OCI-LY3 (cell line): ENCODE measurements at regions not wholly inside any gene's neighbourhood (a gene's known extent, or its start where the extent isn't known, plus 50 kb on each side); places are given as distances from the start of the nearest gene placed in this dataset.

Source experiments
- H2AFZ ChIP-seq: fragments of 200-600, 300-600 bp; shearing (Covaris generic); 2 replicates; pipeline ENCODE4 v1.6.0; 2014; ENCODE audit warnings: antibody characterized with exemption, low read depth, low read length
- H3K27ac ChIP-seq: fragments of 200-600, 300-600 bp; sonication (generic); 2 replicates; pipeline ENCODE4 v1.5.1; 2014; ENCODE audit warnings: mild to moderate bottlenecking, low read length, moderate library complexity, mixed read lengths
- H3K27me3 ChIP-seq: fragments of 200-600, 300-600 bp; sonication (generic); 2 replicates; pipeline ENCODE4 v1.6.1; 2014; ENCODE audit warnings: low read depth, low read length, mixed read lengths
- H3K36me3 ChIP-seq: fragments of 200-600, 300-600 bp; sonication (generic); replicated peaks from 2 replicates; pipeline ENCODE3; 2014; ENCODE audit warnings: low read depth, low read length, mixed read lengths
- H3K4me1 ChIP-seq: fragments of 300-600, 200-600 bp; sonication (generic); 2 replicates; pipeline ENCODE4 v1.6.1; 2014; ENCODE audit warnings: low read length, mixed read lengths
- H3K4me2 ChIP-seq: fragments of 200-600, 300-600 bp; sonication (generic); 2 replicates; pipeline ENCODE4 v1.6.1; 2014; ENCODE audit warnings: low read length, mixed read lengths
- H3K4me3 ChIP-seq: fragments of 300-600, 200-600 bp; sonication (generic); 2 replicates; pipeline ENCODE4 v1.5.1; 2014; ENCODE audit warnings: antibody characterized with exemption, mild to moderate bottlenecking, low read length, moderate library complexity
- H3K79me2 ChIP-seq: fragments of 300-600, 200-600 bp; shearing (Covaris generic); 2 replicates; pipeline ENCODE4 v1.6.1; 2014; ENCODE audit warnings: mild to moderate bottlenecking, low read length, mixed read lengths
- H3K9ac ChIP-seq: fragments of 300-600, 200-600 bp; shearing (Covaris generic); 2 replicates; pipeline ENCODE4 v1.6.0; 2014; ENCODE audit warnings: mild to moderate bottlenecking, low read length, moderate library complexity
- H3K9me3 ChIP-seq: fragments of 200-600, 300-600 bp; shearing (Covaris generic); 2 replicates; pipeline ENCODE4 v1.6.1; 2014; ENCODE audit warnings: low read length, mixed read lengths; ENCODE audit not compliant: insufficient read depth
- H4K20me1 ChIP-seq: fragments of 200-600, 300-600 bp; sonication (generic); 2 replicates; pipeline ENCODE4 v1.6.1; 2016; ENCODE audit warnings: low read length, mixed read lengths; ENCODE audit not compliant: insufficient read depth
- EZH2phosphoT487 ChIP-seq: fragments of 200-600 bp; shearing (Covaris generic); IDR thresholded peaks from 2 replicates; pipeline ENCODE4 v1.6.1; 2018; ENCODE audit warnings: antibody characterized with exemption, mixed run types, low read depth
- TF ChIP-seq, protein P1 (sequence below): fragments of 200-600, 300-600 bp; sonication (generic); IDR thresholded peaks from 2 replicates; pipeline ENCODE4 v1.5.1; 2014; ENCODE audit warnings: antibody characterized with exemption, low read length, low read depth

DNA sequence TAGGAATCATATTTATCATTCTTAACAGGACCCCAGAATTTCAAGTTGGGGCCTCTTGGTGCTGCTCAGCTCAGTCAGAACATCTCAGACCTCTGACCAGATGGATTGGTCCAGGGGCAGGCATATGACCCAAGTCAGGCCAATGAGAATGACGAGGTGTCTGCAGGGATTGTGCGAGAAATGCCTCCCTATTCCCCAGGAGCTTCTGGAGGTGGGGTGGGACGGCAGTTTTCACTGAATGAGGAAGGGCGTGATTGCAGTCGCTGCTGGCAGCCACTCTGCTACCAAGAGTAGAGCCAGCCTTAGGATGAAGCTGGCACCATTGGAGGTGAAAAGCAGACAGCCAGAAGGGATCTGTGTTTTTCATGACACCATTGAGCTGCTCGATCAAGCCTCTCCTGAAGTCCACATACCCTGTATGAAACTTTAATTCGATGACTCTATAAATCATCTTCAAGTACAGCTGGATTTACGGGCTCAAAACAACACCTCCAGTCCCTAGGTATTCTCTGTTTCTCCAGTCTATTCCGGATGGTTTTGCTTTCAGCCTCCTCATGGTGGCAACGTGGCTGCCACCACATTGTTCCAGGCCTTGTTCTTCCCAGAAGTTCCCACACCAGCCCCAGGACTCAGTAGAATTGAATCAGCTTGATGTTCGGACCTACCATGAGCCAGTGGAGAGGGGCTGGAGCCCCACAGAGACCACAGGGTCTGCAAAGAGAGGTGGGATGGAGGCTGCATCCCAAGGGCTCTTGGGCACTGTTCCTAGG lies 70.2 kb upstream of the ADAMTS2 start:
- Histone ChIP-seq H3K9me3 (no peaks in the 10 kb centered on the region), H4K20me1 (no peaks in the 10 kb centered on the region), H3K27ac (no peak overlapping the region), H3K36me3 (no peaks in the 10 kb centered on the region), H3K4me1 (no peaks in the 10 kb centered on the region), H3K79me2 (no peaks in the 10 kb centered on the region), H2AFZ (no peak overlapping the region), H3K4me2 (no peak overlapping the region), H3K27me3 (no peaks in the 10 kb centered on the region), H3K9ac (no peak overlapping the region), H3K4me3 (no peak overlapping the region)
- no peak for TF ChIP-seq EZH2phosphoT487
- TF ChIP-seq, protein P1, sequence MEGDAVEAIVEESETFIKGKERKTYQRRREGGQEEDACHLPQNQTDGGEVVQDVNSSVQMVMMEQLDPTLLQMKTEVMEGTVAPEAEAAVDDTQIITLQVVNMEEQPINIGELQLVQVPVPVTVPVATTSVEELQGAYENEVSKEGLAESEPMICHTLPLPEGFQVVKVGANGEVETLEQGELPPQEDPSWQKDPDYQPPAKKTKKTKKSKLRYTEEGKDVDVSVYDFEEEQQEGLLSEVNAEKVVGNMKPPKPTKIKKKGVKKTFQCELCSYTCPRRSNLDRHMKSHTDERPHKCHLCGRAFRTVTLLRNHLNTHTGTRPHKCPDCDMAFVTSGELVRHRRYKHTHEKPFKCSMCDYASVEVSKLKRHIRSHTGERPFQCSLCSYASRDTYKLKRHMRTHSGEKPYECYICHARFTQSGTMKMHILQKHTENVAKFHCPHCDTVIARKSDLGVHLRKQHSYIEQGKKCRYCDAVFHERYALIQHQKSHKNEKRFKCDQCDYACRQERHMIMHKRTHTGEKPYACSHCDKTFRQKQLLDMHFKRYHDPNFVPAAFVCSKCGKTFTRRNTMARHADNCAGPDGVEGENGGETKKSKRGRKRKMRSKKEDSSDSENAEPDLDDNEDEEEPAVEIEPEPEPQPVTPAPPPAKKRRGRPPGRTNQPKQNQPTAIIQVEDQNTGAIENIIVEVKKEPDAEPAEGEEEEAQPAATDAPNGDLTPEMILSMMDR, result no peak

DNA sequence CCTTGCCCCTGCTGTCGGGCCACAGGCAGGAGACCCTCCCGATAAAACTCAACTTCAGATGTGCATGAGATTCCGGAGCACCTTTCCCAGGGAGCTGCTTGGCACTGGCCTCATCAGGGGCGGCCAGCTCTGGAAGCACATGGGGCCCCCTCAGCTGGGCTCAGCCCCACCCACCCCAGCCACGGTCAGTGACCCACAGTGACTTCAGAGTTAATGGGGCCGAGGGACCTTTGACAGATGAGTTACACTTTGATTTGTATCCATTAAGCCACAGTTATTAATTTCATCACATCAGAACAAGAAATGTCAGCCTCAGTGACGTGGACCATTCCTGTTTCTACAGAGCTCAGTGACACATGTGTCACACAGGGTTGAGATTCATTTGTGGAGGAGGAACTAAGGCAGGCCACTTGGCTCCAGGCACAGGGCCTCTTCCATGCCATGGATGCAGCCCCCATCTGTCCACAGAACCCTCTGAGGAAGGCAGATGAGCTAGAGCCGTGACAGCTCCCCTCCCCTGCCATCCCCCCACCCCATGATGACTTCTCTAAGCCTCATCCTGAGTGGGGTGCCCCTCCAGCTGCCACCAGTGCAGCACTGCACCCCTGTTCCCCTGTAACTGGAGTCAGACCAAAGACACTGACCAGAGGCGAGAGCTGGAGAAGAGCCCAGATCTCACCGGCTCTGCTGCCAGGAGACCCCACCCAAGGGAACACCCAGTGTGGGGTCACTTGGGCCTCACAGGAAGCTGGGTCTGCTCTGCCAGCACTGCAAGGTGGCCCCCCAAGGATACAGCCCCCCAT lies 69.4 kb upstream of the ADAMTS2 start:
- no peak overlapping the region for H2AFZ ChIP-seq
- H3K4me2 ChIP-seq, result no peak overlapping the region
- H3K9me3 ChIP-seq, result no peaks in the 10 kb centered on the region
- no peak overlapping the region for H3K27ac ChIP-seq
- TF ChIP-seq, protein P1, result no peak
- TF ChIP-seq EZH2phosphoT487, result no peak
- no peaks in the 10 kb centered on the region for H3K27me3 ChIP-seq
- no peaks in the 10 kb centered on the region for H4K20me1 ChIP-seq
- H3K9ac ChIP-seq, result no peak overlapping the region
- no peaks in the 10 kb centered on the region for H3K36me3 ChIP-seq
- no peak overlapping the region for H3K4me3 ChIP-seq
- H3K79me2 ChIP-seq, result no peaks in the 10 kb centered on the region
- H3K4me1 ChIP-seq, result no peaks in the 10 kb centered on the region

DNA sequence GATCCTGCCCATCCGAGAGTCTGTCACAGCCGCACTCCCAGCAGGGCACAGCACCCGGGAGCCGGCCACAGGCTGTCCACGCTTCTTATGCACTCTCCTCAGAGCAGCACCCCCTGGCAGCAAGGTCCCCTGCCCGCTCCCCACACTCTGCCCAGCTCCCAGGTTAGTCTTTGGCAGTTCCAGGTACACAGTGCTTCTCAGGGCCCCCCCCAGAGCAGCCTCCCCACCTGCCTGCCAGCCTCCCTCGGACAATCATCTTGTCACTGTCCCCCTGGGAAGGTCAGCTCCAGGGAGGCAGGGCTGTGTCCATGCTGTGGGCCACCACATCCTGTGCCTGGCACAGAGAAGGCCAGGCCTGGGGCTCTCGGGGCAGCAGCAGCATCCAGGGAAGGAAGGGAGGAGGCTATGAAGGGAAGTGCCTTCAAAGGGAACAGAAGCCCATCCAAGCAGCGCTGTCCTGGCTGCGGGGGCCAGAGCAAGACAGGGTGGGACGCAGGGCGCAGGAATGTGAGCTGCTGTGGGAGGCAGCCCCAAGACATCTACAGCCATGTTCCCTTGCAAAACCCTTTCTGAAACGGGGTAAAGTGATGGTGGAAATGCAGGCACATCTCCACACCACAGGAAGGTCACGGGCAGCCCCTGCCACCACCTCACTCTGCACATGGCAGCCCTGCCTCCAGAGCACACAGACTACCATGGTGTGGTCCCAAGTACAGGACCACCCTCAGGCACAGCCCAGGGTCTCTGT lies 68.6 kb upstream of the ADAMTS2 start:
- no peak overlapping the region for H3K27ac ChIP-seq
- H3K4me1 ChIP-seq, result no peaks in the 10 kb centered on the region
- no peaks in the 10 kb centered on the region for H4K20me1 ChIP-seq
- H3K36me3 ChIP-seq, result no peaks in the 10 kb centered on the region
- TF ChIP-seq EZH2phosphoT487, result no peak
- TF ChIP-seq, protein P1, result no peak
- no peaks in the 10 kb centered on the region for H3K27me3 ChIP-seq
- no peak overlapping the region for H3K4me3 ChIP-seq
- no peak overlapping the region for H3K9ac ChIP-seq
- no peak overlapping the region for H3K4me2 ChIP-seq
- H3K9me3 ChIP-seq, result no peaks in the 10 kb centered on the region
- H3K79me2 ChIP-seq, result no peaks in the 10 kb centered on the region
- no peak overlapping the region for H2AFZ ChIP-seq

DNA sequence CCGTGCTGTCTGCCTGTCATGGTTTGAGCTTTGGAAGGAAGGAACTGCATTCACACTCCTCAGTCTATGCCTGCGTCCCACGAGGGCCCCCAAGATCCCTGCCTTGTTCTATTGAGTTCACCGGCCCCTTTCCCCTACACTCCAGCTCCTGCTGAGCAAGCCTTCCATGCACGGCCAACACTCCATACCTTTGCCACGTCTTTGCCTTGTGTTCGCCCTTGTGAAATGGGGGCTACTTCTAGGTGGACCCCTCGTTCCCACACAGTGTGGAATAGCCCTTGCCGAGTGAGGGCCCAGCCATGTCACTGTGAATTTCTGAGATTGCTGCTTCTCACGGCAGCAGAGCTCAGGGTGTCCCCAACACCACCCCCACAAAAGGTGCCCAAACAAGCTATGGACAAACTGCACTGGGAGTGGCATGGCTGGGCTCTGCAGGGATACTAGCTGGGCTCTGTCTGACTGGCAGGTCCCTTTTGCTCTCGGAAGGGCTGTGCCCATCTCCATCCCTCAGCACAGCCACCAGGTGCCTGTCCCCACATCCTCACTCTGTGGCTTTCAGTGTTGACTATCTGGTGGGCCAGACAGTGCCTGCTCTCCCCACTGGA lies 67.9 kb upstream of the ADAMTS2 start:
- Histone ChIP-seq H3K9ac (no peak overlapping the region), H3K4me2 (no peak overlapping the region), H2AFZ (no peak overlapping the region), H4K20me1 (no peaks in the 10 kb centered on the region), H3K79me2 (no peaks in the 10 kb centered on the region), H3K36me3 (no peaks in the 10 kb centered on the region), H3K9me3 (no peaks in the 10 kb centered on the region), H3K4me1 (no peaks in the 10 kb centered on the region), H3K27me3 (no peaks in the 10 kb centered on the region), H3K4me3 (no peak overlapping the region), H3K27ac (no peak overlapping the region)
- TF ChIP-seq, protein P1, result no peak
- no peak for TF ChIP-seq EZH2phosphoT487
